ENCODE measurements at regions not wholly inside any gene's neighbourhood (a gene's known extent, or its start where the extent isn't known, plus 50 kb on each side); places are given as distances from the start of the nearest gene placed in this dataset.
"Not testable (repeated sequence)": the region's sequence is repeated elsewhere in the genome, so short reads cannot be mapped to it uniquely, and the experiment has no call there.

GRCh38 chr16:88150456-88151128, 199.4 kb downstream of the BANP start:
- not testable (repeated sequence) for TF ChIP-seq POLR2A, CTCF (IDR thresholded peaks at IDR 0.05)
